ENCODE measurements at regions not wholly inside any gene's neighbourhood (a gene's known extent, or its start where the extent isn't known, plus 50 kb on each side); places are given as distances from the start of the nearest gene placed in this dataset.

DNA sequence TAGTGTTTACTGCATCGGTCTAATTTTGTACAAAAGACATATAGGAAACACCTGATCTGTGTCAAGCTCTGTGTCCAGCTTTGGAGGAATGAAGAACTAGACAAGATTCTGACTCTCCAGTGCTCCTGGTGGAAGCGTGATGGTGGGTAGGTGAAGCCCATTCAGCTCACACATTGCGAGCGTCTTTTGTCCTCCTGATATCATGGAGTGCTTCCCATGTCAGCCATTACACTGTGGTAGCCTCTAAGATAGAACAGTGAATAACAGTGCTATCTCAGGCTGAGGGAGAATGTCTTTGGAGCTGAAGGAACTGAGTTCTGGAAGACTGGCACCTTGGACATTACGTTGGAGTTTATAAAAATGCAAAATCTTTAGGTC is 350.2 kb downstream of the CYRIA start:
- no peak overlapping the region for H3K4me3 ChIP-seq (ENCODE audit: low read depth, low read length)
- TF ChIP-seq, protein P1, sequence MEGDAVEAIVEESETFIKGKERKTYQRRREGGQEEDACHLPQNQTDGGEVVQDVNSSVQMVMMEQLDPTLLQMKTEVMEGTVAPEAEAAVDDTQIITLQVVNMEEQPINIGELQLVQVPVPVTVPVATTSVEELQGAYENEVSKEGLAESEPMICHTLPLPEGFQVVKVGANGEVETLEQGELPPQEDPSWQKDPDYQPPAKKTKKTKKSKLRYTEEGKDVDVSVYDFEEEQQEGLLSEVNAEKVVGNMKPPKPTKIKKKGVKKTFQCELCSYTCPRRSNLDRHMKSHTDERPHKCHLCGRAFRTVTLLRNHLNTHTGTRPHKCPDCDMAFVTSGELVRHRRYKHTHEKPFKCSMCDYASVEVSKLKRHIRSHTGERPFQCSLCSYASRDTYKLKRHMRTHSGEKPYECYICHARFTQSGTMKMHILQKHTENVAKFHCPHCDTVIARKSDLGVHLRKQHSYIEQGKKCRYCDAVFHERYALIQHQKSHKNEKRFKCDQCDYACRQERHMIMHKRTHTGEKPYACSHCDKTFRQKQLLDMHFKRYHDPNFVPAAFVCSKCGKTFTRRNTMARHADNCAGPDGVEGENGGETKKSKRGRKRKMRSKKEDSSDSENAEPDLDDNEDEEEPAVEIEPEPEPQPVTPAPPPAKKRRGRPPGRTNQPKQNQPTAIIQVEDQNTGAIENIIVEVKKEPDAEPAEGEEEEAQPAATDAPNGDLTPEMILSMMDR (IDR thresholded peaks at IDR 0.05; ENCODE audit: low read depth, low read length) = no peak

DNA sequence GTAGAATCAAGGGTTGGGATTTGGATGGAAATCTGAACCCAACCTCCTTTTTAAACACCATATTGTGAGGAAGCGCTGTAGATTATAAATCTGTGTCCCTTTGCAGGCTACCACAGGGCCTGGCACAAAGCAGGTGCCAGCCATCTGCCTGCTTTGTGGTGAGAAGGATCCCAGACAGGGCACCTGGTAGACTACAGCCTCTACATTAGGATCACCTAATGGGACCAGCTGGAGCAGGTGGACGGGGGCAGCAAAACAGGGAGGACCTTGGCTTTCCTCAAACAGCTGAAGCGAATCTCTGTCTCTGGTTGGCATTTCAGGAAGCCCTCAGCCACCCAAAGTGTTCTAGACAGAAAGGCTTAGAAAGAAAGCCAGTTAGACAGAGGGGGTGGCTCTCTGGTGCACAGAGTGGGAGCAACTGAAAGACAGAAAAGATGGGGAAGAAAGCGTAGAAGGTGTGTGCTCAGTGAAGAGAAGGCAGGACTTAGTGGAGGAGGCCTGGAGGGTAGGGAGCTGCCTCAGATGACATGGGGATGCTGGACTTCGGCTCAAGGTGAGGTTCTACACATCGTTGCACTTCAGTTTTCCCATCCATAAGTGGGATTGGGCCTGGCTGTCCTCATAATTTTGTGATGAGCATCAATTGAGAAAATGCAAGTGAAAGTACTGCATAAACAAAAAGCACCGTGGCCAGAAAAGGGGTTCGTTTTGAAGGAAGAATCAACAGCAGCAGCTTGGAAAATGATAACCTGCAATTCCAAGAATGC is 350.8 kb downstream of the CYRIA start:
- H3K4me3 ChIP-seq (ENCODE audit: low read depth, low read length) = no peak overlapping the region
- TF ChIP-seq, protein P1 (IDR thresholded peaks at IDR 0.05; ENCODE audit: low read depth, low read length) = no peak

DNA sequence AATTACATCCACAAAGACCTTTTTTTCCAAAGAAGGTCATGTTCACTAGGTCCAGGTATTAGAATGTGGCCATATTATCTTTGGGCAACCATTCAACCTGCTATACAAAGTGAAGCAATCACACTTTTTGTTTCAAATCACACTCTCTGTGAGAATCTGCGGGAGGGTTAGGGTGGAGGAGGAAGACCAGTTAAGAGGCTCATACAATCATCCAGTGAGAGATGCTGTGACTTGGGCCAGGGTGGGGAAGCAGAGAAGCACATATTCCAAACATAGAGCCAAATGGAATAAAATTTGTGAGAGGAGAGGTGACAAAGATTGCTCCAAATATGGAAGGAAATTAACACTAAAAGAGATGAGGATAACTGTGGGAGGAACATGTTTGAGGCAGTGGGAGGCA is 351.6 kb downstream of the CYRIA start:
- H3K4me3 ChIP-seq (ENCODE audit: low read depth, low read length) = no peak overlapping the region
- TF ChIP-seq, protein P1 (IDR thresholded peaks at IDR 0.05; ENCODE audit: low read depth, low read length) = no peak

DNA sequence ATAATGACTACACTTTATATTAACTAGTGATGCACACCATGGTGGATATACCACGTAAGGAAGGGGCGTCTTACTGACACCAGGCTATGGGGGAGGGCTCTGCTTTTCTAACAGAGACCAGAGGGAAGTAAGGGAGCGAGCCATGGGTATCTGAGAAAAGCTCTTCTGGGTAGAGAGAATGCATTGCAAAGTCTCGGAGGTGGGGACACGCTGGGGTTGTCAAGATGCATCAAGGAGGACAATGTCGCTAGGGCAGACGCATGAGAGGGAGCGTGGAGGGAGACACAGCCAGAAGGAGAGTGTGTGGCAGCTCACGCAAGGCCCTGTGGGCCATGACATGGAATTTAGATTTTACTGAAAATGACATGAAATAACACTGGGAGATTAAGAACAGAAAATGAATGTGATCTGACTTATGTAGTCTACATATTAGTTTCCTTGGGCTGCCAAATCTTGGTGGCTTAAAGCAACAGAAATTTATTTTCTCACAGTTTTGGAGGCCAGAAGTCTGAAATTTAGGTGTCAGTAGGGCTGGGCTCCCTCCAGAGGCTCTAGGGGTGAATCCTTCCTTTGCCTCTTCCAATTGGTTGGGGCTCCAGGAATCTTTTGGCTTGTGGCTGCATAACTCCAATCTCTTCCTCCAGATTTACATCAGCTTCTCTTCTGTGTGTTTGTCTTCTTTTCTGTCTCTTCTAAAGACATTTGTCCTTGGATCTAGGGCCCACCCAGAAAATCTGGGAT is 352.2 kb downstream of the CYRIA start:
- TF ChIP-seq, protein P1 (IDR thresholded peaks at IDR 0.05; ENCODE audit: low read depth, low read length) = no peak
- H3K4me3 ChIP-seq (ENCODE audit: low read depth, low read length) = no peak overlapping the region

DNA sequence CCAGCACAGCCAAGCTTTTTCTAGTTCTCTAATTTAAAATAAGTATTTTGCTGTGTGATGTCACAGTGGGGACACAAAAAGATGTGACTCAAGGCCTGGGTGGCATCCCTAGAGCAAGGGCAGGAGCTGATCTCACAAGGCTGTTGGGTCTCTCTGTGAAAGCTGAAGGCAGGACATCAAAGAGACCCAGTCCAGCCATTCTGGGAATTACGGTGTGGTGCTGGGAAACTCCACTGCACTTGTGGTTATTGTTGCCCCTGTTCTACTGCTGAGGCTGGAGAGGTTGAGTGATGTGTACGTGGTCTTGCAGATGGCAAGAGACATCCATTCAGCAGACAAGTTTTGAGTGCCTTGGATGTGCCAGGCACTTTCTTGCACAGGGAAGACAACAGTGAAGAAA is 352.9 kb downstream of the CYRIA start:
- TF ChIP-seq, protein P1 (IDR thresholded peaks at IDR 0.05; ENCODE audit: low read depth, low read length) = no peak

DNA sequence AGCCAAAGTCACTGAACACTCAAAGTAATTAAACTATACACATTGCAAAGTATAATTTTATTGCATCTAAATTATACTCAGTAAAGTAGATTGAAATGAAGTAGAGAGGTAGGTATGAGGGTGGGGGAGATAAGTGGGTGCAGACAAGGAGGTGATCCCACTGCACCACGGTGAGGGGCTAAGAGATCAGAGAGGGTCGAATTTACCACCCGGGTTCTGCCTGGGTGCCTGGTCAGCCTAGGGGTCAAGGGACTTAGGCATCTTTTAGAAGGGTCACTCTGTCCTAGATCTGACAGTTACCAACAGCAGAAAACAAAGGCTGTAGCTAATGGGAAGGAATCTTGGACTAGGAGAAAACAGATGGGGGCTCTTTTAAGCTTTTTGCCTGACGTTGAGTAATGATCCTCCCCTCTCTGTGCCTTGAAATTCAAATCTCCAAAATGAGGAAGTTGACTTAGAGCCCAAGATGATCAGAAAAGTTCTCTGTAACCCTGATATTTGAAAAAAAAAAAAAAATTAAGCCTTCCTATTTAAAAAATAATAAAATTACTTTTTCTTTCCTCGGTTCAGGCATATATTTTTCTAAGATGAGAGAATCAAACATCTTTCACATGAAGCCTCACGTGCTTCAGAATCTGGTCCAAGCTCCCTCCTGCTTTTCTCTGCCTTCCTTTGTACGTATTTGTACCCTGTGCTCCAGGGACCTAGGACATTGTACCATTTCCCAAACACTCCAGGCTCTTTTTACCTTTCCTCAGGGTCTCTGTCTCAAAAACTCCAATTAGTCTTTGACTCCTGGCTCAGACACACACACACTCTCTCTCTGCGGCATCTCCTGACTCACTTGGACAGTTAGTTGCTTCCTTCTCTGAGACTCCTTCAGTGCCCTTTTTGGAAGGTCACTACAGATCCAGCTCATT is 353.9 kb downstream of the CYRIA start:
- TF ChIP-seq, protein P1 (IDR thresholded peaks at IDR 0.05; ENCODE audit: low read depth, low read length) = no peak
- H3K4me3 ChIP-seq (ENCODE audit: low read depth, low read length) = no peak overlapping the region

More for the DNA sequence above, 352.9 kb downstream of the CYRIA start:
- no peak overlapping the region for H3K4me3 ChIP-seq (ENCODE audit: low read depth, low read length)
